Anterior cingulate cortex (tissue), 58 donors: ENCODE measurements at regions not wholly inside any gene's neighbourhood (a gene's known extent, or its start where the extent isn't known, plus 50 kb on each side); places are given as distances from the start of the nearest gene placed in this dataset.
A peak's percentile ranks its signal among the peaks of the same experiment; 100 is the strongest.
"Not testable (repeated sequence)": the region's sequence is repeated elsewhere in the genome, so short reads cannot be mapped to it uniquely, and the experiment has no call there.

Source experiments
- DNase-seq, 58 donors: peaks; one replicate each; lab custom pipeline; 2025; lab: John Stamatoyannopoulos, UW

DNA sequence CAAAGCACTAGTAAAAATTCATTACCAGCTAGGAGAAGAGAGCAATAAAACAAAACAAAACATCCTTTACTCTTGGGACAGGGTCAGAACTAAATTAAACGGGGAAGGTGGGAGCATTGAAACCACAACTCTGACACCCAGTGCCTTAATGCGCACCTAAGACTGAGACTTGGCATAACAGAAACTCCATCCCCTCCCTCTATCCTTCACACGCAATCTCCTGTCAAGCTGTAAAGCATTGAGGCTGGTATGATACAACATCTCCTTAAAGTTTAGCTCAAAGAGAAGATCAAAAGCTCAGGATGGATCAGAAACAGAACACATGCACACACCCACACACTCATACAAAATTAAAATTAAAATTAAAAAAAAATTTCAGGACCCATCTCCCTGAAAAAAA is 951.3 kb downstream of the STIM2 start:
- DNase-seq: no peak

DNA sequence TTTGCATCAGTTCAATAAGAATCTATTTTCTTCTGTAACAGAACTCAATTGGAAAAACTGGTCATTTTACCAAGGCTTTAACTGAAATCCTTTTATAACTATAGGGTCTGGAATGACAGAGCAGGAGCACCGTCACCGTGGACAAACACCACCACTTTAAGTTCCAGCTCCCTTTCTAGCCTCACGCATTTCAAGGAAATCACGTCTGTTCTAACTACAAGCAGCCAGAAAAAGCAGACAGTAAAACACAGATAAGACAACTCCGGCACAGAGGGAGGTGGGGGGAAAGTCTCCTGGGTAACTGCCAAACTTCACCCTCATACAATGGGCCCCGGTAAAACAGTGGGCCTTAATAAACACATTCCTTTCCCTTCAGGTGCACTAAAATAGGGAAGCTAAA is 952.6 kb downstream of the STIM2 start:
- DNase-seq: not testable (repeated sequence)

DNA sequence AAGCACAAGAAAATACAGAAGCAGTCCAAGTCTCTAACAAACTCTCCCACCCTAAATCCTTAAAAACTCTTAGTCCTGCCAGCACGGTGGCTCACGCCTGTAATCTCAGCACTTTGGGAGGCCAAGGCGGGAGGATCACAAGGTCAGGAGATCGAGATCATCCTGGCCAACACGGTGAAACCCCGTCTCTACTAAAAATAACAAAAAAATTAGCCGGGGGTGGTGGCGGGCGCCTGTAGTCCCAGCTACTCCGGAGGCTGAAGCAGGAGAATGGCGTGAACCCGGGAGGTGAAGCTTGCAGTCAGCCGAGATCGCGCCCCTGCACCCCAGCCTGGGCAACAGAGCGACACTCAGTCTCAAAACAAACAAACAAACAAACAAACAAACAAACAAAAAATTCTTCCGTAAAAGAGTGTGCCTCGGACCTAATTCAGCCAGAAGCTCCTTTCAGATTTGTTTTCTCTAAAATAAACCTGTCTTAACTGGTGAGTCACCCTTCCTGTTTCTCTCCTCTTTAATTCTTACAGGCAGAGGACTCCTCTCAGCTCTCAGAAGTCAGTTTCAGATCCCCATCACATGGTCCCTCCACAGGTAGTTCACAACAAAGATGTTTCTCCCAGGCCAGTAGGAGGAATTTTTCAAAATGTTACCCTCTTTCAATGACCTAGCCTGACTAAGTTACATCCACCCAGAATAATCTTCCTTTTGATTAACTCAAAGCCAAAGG is 953.2 kb downstream of the STIM2 start:
- DNase-seq: not testable (repeated sequence)

DNA sequence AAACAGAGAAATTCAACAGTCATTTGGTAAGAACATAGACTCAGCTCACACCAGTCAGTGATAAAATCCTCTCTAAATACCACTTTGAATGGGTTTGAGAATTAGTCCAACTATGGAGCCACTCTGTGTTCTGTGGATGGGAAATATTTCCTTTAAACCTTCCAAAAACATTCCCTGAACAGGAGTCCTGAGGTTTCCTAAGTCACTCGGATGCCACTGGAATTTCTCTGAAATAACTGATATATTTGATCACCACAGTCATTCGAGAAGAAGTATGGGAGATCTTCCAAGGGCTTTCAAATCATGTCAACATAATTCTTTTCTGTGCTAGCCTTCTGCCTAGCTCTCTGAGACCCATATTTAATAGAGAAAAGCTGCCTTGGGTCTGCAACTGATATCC is 958.6 kb downstream of the STIM2 start:
- DNase-seq: no peak

DNA sequence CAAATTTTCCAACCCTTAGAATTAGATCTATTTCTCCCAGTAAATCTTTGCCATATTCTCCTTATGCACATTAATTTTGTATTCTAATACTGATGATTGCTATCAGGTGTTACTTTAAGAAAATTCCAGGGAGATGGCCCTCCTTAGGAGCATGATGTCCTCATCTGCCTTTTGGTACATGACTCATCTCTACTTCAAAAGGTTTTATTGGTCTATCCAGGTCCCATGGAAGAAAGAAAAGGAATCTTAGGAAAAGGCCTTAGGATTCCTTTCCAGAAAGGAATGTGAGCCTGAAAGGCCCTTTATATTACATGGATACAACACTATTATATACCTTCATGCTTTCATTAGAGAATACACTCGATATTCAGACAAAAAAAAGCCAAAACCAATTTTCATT is 968.2 kb downstream of the STIM2 start:
- no peak for DNase-seq

DNA sequence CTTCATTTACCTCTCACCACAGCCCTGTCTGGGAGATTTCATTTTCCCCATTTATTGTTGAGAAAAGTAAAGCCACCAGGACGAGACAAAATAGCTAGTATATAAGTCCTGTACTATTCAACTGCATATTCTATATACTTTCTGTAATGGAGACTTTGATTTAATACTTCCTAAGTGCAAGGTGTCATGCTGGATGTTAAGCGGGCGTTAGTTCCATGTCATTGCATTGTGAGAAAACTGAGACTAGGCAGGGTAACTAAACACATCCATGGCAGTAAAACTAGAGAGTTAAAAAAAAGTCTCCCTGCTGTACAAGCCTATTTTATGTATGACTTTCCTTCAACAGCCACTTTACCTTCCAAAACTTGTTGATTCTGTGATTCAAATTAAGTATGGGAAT is 969.6 kb downstream of the STIM2 start:
- DNase-seq: no peak

DNA sequence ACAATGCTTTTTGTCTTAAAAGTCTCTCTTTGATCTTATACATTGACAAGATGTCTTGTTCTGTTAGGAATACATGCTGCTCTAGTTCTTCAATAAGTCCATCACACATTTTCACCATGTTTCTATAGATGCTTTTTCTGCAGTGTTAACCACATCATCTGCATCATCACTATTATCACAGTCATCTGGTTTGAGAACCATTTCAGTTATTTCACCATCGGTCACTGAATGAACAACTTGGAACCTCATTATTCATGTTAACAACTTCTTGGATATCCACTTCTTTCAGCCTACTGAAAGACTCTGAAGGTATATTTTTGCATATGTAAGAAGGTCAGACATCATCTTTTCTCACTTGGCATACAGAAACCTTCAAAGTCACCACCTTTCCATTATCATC is 975.2 kb downstream of the STIM2 start:
- DNase-seq: no peak

DNA sequence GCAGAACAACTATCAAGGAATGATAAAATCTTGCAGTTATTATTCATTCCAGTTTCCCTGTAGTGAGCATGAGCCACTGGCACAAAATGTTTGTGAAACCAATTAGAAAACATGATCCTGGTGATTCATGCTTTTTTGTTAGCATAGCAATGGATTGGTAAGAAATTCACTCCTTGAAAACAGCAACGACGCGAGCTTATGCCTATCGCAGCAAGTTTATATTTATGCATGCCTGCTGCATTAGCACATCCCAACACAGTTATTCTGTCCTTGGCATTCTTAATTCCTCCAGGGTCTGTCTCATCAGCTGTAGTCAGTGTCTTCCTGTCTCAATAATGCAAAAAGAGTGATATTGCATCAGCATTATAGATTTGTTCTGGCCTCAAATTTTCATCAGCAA is 975.9 kb downstream of the STIM2 start:
- DNase-seq: no peak

DNA sequence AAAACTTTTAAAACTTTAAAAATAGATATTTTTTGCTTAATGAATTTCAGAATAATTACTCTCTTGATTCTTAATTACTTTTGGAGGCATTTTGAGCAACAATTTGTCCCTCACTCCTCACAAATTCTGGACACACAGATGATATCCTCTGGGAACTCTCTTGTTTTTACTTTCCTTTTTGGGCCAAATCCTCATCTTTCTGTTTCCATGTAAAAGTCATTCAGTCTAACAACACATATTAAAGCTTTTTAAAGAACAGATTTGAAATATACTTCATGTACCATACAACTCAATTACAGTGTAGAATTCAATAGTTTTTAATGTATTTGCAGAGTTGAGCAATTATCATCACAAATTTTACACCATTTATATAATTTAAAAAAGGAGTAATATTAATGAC is 983.1 kb downstream of the STIM2 start:
- DNase-seq: no peak

DNA sequence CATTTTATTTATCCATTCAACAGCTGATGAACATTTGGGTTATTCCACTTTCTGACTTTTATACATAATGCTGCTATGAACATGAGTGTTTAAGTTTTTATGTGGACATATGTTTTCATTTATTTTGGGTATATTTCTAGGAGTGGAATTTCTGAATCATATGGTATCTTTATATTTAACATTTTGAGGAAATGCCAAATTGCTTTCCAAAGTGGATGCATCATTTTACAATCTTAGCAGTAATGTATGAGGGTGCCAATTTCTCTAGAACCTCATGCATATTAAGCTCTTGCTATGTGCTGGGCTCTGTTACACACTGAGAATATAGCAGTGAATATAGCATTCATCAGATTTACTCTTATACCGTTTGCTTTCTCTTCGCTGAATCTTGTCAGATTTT is 983.7 kb downstream of the STIM2 start:
- DNase-seq: peak in 2 of 58 donors; percentile 0 to 29

DNA sequence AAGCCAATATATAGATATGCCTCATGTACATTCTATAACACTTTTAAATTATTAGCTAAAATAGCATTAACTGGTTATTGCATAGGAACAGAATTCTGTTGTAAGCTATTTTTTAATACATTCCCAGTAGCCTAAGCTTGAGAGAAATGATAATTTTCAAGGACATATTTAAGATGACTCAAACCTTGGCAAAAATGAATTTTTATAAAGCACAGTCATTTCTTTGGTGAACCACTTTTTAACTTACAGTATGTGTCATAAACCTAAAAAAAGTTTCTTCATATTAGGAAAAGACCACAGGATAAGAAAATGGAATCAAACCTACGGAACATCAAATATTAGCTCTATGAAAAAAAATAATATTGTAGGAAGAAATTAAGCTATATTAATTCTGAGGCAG is 986.3 kb downstream of the STIM2 start:
- DNase-seq: no peak

DNA sequence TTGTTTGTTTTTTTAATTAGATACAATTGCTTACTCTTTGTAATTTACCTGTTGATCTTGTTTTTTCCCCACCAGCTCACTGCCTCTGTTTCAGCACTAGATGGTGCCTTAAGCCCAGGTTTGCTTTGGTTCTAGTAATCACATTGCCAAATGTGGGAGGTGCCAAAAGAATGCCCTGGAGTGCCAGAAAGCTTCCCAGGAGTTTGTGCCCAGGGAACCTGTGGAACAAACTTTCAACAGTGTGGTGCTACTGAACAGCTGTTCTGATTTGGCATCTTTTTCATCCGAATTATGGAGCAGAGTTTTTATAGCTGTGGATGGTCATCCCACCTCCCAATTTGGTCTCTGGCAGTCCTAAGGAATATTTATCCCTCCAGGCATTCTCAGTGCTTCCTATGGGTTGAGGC is 1000.7 kb downstream of the STIM2 start:
- DNase-seq: peak in 16 of 58 donors; percentile 0 to 17 (median 3)

DNA sequence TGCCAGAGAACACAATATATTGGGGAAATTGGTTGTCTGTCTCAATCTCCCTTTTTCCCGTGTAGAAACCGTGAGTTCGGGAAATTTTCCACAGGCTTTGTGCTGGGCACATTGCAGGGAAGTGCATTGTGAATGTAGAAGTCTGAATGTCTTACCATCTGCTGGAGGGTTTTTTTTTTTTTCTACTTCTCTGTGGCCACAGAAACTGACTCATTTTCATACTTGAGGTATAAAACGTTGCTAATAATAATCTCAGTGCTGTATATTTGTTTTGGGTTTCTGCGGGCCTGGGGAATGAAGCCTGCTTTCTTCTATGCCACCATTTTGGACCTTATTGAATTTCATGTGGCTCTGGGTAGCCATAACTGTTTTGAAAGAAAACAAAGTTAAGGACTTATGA is 1001.2 kb downstream of the STIM2 start:
- no peak for DNase-seq

DNA sequence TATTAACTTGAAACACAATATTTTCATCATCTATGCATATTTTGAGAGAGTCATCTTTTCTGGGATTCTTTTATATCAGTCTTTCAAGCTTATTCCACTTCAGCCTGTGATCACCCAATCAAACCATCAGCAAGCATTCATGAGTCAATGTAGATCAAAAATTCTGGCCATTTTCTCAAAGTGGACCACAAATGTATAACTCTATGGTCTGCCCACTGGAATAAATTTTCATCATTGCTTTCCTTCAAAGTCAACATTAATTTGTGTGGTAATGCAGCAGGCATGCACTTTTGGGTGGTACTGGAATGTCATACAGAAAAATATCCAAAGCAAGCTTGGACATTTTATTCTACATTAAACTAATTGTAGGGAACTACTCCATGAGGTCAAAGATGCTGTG is 1013.0 kb downstream of the STIM2 start:
- no peak for DNase-seq

DNA sequence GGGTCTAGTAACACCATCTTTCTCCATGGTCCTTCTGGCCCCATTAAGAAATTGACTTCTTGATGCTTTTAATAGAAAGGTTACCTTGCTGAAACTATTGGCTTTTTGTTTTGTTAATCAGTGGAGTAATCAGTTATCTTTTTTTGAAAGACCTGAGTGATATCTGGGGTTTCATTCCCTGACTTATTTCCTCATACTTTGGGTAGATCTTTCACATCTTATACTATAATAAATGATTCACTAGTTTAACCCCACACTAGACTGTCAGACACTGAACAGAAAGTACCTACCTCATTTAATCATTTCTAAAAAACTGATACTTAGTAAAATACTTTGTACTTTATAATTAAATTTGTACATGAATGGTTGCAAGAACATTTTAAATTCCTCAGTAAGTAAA is 1021.1 kb downstream of the STIM2 start:
- no peak for DNase-seq

DNA sequence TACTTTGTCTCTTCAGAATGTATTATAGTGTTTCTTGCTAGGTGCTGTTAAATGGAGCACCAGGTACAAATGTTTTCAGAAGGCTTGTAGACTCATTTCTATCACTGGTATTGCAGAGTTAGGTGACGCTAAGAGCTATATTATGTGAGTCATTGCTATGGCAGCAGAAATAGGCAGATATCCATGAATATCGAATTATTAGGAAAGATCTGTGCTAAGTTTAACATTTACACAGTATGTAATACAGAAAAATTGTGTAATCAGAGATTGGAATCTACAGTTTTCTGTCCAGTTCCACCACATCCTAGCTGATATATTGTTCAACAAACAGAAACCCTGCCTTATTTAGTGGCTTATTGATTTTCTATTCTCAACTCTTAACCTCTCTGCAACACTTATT is 1025.5 kb downstream of the STIM2 start:
- no peak for DNase-seq

DNA sequence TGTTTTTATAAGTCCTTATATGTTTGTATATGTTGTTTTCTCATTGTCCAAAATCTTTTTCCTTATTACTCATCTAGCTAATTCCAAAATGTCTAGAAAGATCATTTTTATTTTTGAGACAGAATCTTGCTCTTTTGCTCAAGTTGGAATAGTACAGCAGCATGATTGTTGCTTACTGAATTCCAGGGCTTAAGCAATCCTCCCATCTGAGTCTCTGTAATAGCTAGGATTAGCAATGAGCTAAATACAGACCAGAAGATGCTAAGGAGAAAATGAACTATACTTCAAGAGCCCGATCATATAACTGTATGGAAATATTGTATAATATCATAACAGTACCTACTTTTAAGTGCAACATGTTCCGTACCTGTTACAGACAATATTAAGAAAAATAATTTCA is 1027.0 kb downstream of the STIM2 start:
- no peak for DNase-seq

DNA sequence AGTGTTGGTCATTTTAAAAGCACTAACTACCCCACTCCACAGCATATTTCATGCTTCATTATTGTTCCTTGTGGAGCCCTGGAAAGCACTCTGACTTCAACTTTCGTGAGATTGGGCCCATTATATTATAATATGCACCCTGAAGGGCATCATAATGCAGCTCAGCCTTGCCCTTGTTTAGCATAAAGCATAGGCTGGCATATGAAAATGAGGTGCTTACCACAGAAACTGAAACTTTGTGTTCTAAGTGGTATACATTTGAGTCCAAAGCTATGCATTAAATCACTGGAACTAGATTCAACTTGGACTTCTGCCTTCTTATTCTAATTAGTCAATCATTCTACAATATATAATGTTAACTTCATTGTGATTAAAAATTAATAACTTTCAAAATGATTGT is 1027.9 kb downstream of the STIM2 start:
- DNase-seq: no peak

DNA sequence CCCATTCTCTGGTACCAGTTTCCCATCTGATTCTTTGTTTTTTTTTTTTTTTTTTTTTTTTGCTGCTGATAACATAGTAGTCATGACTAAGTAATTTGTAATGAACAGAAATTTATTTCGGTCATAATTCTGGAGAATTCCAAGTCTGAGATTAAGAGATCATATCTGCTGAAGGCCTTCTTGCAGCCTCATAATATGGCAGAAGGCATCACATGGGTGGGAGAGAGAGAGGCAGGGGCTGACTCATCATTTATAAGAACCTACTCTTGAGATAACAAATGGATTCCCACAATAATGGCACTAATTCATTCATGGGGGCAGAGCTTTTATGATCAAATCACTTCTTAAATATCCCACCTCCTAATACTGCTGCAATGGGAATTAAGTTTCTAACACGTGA is 1034.3 kb downstream of the STIM2 start:
- DNase-seq: no peak

DNA sequence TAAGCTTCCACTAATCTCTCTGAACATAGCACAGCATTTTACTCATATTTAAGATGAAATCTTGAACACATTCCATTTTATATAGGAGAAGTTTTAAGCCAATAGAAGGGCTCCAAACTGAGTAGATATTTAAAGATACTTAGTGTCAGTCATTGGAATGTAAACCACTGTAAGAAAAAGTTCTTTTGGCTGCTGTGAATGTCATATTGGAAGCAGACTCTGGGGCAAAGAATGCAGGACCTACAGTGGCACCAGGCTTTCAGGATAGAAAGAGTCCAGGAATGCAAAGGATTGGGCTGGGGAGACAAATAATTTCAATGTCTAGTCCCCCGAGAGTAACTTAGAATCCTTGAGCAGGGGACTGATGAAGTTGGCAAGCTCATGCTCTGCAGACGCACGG is 1047.7 kb downstream of the STIM2 start:
- DNase-seq: no peak

DNA sequence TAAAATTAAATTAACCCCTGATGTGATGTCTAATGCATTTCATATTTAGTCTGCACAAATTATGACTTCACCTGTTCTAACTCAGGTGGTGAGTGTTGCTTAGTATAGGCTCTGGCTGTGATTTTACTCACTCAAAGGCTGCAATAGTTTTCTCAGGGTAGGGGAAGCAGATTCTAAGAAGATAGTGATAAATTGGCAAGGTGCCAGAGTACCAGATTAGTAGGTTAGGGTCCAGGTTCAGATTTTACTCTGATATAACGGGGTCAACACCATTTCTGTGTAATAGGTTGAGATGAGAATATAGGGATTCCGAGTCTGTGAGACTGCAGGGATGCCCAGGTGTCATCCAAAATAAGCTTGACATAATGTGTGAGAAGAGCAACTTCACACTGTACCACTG is 1049.6 kb downstream of the STIM2 start:
- no peak for DNase-seq

DNA sequence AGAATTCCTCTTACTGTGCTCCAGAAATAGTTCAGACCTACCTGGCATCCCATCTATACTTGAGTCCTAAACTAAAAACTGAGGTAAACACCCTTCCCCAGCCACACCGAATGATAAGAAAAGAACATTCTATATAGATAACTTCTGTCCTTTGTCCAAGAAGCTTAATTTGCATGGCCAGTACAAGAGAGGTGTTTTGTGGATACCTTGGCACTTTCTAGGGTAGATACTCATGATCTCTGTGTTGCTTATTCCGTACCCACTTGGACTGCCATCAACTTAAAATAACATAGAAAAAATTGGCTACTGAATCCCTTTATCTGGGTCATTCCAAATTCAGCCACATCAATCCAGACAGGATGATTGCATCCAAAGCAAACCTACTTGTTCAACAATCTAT is 1050.4 kb downstream of the STIM2 start:
- no peak for DNase-seq

DNA sequence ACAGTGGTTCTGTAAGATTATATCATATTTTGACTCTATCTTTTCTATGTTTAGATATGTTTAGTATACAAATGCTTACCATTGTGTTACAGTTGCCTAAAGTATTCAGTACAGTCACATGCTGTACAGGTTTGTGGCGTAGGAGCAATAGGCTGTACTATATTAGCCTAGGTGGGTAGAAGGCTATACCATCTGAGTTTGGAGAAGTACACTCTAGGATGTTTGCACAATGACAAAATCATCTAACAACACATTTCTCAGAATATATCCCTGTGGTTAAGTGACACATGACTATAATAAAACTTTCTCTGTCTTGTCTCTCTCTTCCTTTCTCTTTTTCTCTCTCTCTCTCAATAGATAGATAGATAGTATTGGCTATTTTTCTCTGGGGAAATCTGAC is 1053.1 kb downstream of the STIM2 start:
- DNase-seq: no peak
